Globus pallidus (tissue), 1 donor: ENCODE measurements at regions not wholly inside any gene's neighbourhood (a gene's known extent, or its start where the extent isn't known, plus 50 kb on each side); places are given as distances from the start of the nearest gene placed in this dataset.
"Not testable (repeated sequence)": the region's sequence is repeated elsewhere in the genome, so short reads cannot be mapped to it uniquely, and the experiment has no call there.

Experiments used
- DNase-seq: peaks from one replicate; pipeline ENCODE4 v3.0.0-alpha.2; 2015; ENCODE audit warnings: low spot score

DNA sequence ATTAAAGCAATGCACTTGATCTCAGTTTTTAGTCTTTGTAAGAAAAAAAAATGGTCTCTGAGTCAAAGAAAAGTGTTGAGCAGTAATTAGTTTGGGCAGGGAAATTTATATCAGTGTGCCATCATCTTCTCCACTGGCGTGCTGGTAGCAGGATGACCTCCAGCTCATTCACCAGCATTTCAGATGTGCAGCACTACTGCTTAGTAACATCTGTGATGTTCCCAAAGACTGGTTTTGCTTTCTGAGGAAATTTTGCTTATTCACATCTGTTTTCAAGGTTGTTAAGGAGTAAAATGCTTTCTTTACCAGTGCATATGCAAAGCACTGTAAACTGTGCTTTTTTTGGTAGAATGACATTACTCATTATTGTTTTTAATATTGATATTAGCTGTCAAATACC is 540.4 kb downstream of the TRAM1L1 start:
- DNase-seq: no peak

DNA sequence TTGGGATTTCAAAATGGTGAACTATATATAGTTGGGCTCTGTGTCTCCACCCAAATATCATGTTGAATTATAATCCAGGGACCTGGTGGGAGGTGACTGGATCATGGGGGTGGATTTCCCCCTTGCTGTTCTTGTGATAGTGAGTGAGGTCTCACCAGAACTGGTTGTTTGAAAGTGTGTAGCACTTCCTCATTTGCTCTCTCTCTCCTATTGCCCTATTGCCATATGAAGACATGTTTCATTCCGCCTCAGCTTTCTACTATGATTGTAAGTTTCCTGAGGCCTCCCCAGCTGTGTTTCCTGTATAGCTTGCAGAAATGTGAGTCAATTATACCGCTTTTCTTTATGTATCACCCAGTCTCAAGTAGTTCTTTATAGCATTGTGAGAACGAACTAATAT is 545.6 kb downstream of the TRAM1L1 start:
- no peak for DNase-seq

DNA sequence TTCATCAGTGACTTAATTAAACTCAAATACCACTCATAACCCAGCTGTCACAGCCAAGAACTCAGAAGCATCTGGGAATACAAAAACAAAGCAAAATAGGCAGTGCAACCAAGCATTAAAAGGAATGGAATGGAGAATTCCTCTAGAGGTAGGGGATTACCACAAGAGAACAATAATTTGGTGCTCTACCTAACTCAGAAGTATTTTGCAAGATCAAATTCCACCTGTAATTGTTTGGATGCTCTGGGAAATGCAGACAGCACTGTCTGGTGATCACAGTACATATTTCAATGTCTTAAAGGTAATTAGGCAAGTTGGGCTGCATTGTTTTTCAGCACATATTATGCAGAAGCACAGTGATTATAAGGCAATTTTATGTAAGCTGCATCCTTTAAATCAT is 547.5 kb downstream of the TRAM1L1 start:
- DNase-seq: no peak

DNA sequence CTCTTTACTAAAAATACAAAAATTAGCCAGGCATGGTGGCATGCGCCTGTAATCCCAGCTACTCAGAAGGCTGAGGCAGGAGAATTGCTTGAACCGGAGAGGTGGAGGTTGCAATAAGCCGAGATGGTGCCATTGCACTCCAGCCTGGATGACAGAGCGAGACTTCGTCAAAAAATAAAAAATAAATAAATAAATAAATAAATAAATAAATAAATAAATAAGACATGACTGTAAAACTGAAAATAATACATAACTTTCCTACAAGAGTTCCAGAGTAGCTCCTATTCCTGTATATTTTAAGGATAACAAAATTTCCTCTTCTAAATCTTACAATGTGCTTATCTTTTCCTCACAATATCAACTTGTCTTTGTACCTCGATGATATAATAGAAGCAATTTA is 549.4 kb downstream of the TRAM1L1 start:
- DNase-seq: not testable (repeated sequence)

DNA sequence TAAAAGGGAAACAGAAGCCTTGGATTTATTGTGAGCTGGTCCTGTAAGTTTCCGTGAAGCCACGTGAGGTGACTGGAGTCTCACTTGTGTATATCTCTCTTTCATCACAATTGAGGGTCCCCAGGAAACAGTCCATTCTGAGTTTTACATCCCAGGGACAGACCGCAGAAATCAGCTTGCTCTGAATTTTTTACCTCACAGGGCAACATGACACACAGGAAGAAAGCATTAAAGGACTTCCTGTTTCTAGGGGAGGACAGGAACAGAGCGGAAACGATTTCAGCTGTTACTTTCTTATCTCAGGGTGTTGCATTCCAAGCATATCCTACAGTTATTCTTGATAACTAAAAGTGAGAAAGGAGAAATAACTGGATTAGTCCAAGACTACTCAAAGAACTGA is 553.5 kb downstream of the TRAM1L1 start:
- DNase-seq: no peak

DNA sequence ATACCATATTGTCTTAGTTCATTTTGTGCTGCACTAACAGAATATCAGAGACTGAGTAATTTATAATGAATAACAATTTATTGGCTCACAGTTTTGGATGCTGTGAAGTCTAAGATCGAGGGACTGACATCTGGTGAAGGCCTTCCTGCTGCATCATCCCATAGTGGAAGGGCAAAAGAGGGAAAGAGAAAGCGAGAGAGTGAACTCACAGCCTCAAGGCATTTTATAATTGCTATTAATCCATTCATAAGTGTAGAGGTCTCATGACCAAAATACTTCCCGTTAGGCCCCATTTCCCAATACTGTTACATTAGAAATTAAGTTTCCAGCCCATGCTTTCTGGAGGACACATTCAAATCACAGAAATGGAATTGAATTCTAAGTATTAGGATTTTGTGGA is 554.4 kb downstream of the TRAM1L1 start:
- no peak for DNase-seq

DNA sequence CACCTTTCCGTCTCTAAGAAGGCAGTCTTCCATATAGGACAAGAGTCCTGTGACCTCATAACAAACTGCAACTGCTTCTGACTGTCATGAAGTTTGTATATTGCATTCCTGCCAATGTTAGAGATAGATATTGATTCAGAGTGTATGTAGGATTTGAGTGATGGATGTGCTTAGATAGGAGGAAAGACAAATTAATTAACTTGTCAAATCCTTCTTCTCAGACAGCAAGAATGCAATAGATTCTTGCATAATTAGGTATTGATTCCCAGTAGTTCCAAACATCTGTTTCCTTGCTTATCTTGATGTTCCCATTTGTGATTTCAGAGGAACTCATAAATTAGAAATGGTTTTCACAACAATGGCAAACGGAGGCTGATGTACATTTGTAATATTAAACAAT is 555.3 kb downstream of the TRAM1L1 start:
- no peak for DNase-seq

DNA sequence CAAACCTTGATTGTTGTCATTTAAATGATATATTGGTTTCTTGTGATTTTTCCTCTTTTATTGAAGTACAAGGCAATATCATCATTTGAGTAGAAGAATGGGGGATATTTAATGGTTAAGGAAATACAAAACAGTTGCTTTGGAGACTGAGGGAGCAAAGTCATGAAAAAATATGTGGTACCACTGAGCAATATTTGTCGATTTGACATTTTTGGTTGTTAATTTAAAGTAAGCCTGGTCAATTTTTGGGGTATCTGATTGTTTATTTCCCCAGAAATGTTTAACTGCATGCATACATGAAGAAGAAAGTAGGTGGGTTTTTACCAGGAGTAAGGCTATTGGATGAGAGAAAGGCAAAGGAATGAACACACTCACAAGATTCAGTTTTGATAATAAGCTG is 556.2 kb downstream of the TRAM1L1 start:
- DNase-seq: no peak

DNA sequence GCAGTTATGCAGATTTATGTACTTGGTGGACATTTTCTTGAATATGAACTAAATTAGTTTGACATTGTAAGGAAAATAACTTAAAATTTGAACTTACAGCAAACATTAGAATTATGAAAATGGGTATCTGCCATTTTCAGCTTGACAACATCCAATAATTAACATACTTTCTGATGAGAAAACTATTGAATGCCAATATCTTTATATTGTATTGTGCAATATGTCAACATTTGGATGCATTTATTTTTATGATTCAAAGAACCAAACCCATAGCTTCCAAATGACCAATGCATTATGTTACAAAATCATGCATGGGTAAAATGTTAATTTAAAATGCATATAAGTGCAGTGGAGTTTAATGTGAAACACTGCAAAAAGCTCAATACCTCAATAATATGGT is 562.5 kb downstream of the TRAM1L1 start:
- no peak for DNase-seq

DNA sequence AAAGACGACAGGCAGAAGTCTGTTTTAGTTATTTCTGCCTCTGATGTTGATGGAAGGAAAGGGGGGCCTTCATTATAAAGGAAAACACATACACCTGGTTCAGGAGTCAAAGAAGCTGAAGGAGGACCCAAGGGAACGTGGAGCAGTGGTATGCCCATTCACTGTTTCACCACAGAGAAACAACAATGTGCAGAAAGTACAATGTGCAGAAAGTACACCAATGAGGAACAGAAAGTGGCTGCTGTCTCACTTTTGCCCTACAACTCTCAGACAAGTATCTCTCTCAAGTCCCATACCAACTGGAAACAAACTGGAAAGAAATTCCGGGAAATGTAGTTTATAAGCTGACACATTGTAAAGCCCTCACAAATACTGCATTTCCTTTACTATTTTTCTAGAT is 564.5 kb downstream of the TRAM1L1 start:
- DNase-seq: no peak

DNA sequence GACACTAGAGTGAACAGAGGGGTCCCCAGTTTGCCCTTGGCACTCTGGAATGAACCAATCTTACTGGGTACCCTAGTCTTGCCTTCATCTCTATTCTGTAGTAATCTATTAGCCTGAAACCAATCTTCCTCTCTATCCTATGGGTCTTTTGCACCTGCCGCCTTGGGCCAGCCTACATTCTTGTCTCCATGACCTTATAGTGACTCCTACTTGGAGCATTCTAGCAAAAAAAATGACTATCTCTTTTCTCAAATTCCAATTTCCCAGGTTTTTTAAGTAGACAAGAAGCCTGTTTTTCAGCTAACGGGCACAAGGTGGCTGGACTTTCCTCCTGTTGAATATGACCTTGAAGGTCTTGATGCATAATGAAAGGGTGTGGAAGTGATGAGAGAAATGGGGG is 568.7 kb downstream of the TRAM1L1 start:
- no peak for DNase-seq

DNA sequence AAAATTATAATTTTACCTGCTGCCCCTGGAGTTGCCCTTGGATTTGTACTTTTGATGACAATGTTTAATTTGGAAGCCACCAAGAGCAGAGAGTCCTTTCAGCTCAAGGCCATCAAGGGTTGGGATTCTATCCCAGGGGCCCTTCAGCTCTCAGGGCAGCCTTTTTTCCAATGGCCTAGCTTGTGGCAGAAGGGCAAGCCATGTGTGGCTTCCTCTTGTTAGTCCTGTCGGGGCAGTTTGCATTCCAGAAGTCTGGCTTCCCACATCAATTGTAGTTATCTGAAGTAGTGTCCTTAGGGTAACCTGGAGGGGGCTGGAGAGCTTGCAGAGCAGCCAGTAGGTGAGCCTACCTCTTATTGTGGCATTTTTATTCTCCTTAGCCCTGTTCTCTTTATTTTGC is 569.4 kb downstream of the TRAM1L1 start:
- DNase-seq: no peak

DNA sequence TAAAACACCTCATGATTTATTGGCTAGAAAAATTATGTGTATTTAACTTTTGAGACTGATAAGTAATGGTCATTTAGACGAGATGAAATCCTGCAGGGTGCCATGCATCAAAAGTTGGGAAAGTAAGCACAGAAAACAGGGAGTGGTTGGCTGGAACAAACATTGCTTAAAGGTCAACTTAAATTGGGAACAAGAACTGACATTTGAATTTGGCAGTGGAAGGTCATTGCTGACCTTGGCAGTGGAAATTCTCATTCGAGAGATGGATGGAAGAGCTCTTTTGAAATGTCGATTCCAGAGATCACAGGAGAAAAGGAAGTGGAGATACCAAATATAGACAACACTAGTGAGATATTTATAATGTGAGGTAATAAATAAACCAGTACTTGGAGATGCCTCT is 572.8 kb downstream of the TRAM1L1 start:
- DNase-seq: no peak

DNA sequence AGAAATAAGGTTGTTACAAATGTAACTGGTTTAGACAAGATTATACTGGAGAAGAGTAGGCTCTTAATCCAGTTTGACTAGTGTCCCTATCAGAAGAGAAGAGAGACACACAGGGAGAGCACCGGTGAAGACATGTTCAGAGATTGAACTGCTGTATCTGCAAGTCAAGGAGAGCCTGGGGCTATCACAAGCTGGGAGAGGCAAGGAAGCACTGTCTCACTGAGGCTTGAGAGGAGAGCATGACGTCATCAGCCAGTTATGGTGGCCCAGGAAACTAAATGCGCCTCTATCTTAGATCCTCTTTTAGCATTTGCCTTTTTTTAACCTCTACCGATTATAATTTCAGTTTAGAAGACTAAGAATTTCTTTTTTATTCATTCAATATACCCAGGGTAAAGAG is 583.4 kb downstream of the TRAM1L1 start:
- DNase-seq: no peak

DNA sequence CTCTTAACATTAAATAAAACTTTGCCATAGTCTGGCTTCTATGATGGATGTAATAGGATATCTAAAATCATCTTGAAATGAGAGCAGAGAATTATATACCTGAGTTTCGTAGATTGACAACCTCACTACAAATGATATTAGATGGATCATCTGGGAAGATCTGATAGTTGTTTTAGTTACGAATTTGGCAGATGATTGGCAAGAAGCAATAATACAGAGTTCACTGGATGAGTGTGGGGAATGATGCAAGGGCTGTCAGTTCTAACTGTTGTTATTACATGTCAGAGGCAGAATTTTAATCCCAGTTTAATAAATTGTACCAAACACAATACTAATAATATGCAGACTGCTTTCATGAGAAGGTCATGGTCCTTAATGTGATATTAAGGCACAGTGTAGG is 585.2 kb downstream of the TRAM1L1 start:
- DNase-seq: no peak

DNA sequence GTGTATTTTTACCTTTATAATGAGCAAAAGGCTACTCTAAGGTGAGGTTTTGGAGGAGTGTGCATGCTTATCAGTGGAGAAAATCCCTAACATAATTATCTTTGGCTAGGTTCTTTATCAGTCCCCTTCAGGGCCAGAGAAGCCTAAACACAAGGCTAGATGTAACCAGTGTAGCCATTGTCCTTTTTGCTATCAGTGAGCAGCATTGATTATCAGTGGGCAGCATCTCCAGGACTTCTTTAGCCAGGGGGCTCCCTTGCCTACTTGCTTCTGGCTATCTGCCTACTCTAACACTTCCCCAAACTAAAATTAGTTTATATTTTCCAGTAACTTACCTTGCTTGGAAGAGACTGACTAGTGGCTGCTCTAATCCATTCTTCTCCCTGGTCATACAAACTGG is 595.6 kb downstream of the TRAM1L1 start:
- DNase-seq: no peak

DNA sequence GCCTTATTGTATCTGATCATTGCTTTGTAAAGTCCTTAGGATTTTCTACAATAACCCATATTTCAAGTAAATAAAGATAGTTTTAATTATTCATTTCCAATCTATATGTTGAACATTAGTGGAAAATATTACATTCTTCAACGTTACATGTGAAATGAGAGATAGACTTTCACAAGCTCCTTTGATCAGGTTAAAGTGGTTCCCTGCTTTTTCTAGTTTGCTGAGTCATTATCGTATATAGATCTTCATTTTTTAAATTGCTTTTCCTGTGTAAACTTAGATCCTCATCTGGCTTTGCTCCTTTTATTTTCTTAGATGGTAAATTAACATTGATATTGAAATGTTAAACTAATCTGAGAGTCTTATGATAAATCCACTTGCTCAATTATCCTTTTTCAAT is 599.0 kb downstream of the TRAM1L1 start:
- no peak for DNase-seq

DNA sequence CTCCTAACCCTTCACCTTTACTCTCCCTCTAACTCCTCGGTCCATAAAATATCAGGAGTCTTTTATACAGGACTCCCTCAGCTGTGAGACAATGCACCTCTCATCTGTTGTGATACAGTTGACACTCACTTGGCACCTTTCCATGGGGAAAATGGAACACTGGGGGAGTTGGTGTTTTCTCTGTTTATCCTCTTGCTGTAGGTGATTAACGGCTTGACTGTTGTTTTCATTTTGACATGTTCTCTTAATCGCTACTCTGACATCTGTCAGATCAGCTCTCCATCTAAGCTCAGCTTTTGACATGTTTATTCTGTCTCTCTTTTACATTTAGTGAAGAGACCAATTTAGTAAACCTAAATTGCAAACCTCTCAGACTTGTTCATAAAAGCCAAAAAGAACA is 604.8 kb downstream of the TRAM1L1 start:
- no peak for DNase-seq

DNA sequence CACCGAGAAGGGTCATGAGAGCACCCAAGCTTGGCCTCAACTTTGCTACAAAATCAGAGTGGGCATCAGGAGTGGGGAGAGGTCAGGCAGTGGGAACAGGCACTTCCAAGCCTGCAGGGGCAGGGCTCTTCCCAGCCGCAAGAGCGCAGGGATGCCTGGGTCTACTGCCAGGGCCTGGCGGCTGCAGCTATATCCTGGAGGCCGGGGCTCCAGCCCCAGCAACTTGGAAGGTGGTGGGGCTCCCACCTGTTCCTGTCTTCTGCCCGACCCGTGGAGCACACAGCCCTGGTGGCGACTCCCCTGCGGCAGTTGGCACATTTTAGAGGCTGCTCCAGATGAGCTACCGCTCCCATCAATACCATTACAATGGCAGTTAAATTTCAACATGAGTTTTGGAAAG is 607.0 kb downstream of the TRAM1L1 start:
- DNase-seq: no peak

DNA sequence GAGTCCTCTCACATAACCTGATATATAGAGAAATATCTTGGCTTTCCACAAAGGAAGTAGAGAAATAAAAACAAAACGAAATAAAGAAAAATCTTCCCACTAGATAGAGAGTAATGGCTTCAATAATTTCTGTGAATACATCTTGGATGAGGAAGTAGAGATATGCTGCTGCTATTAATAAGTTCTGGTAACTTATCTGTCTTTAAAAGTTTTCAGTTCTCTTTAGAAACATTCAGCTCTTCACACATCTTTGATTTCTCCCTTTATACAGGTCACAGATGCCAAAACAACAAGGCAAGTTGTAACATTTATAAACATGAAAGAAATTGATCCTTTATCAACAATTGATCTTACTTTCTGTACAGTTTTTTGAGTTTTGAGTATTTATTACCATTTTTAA is 615.8 kb downstream of the TRAM1L1 start:
- DNase-seq: no peak

DNA sequence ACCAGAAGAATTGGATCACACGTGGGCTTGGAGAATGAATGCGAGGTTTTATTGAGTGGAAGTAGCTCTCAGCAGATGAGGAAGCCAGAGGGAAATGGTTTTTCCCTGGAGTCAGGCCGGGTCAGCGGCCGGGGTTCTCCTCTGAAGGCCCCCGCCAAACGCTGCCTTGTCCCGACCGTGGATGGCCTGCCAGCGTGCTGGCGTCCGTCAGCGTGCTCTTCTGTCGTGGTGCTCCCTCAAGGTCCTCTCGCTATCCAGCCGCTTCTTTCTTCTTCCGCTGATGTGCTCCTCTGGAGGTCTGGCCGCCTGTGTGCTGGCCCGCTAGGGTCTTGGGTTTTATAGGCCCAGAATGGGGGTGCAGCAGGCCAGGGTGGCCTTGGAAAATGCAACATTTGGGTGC is 632.2 kb downstream of the TRAM1L1 start:
- DNase-seq: no peak

DNA sequence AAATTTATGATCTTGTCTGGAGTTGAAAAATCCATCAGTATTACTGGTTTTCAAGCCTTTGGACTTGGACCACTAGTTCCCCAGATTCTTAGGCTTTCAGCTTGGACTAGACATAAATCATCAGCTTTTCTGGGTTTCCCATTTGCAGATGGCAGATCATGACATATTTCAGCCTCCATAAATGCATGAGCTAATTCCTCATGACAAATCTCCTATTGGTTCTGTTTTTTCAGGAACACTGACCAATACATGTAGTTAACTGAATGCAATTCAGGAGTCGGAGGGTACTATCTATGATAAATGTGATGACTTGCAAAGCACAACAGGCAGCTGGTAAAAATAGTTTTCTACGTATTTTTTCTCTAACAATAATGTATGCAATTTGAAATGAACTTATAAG is 635.6 kb downstream of the TRAM1L1 start:
- no peak for DNase-seq

DNA sequence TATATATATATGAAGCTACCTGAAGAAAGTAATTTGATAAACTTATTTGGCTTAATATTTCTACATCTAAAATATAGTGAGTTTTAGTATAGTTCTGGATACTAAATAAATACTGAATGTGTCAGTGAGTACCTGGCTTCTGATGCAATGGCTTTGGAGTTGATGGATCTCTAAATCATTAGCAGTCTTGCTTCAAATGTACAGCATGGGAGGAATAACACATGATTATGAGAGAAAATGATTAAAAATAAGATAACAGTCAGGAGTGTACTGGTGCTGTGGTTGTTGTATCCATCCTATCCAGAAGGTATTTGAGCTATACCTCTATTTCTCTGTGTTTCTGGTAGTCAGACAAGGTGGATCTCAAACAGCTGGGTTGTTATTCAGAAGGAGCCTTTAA is 641.3 kb downstream of the TRAM1L1 start:
- DNase-seq: no peak

DNA sequence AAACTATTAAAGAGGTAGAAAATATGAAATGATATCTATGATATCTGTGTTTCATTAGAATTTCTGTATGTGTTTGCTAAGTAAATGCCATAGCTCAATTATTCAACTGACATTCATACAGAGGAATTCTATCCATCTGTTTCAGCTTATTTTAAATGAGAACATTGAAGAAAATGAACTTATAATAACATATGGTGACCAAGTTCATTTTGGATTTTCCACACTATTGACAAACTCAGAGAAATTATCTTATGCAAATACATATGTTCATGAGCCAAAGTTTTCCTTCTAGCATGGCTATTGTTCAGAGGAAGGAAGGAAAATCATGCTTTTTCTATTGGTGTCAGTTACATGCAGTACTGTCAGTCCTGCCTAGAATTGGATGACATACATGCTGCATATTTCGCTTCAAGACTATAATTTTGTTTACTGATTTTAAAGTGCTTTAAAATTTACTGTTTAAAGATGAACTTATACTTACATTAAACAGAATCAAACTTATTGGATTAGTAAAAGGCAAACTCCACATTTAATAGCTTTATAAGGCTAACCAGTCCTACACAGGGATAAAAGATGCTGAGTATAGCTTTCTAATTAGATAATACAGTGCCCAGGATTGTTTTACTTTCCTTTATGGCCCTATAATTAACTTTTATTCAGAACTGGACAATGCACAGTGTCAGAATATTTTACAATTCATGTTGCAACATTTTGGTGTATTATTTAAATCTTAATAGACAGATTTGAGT is 646.2 kb downstream of the TRAM1L1 start:
- DNase-seq: no peak

DNA sequence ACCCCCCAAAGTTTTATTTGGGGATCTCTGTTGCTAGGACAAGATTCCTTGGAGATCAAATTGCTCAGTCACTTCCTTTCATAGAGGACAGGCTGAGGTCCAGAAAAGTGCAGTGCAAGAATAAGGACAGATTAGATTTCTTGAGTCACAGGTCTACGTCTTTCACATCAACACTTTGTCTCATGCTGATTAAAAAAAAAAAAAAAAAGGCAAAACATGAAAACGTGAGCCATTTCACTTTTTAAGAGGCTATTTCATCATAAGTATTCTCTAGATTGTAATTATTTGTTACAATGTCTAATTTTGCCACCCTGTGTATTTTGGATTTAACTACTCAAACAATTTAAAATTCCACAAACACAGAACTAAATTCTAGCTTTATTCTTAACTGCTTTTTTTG is 647.0 kb downstream of the TRAM1L1 start:
- no peak for DNase-seq
